SU-DHL-6 (cell line): ENCODE measurements at regions not wholly inside any gene's neighbourhood (a gene's known extent, or its start where the extent isn't known, plus 50 kb on each side); places are given as distances from the start of the nearest gene placed in this dataset.

ENCODE experiments used
- H2AFZ ChIP-seq: fragments of 200-600 bp; sonication (generic); 2 replicates; pipeline ENCODE4 v1.6.1; 2014; ENCODE audit warnings: low read depth, mild to moderate bottlenecking, moderate library complexity, mixed read lengths, antibody characterized with exemption, low read length; ENCODE audit not compliant: severe bottlenecking
- H3F3A ChIP-seq: fragments of 200-600 bp; shearing (Covaris generic); 2 replicates; pipeline ENCODE4 v1.6.0; 2016; ENCODE audit warnings: antibody characterized with exemption, mild to moderate bottlenecking; ENCODE audit not compliant: insufficient read depth
- H3K27ac ChIP-seq: fragments of 200-600 bp; sonication (generic); 2 replicates; pipeline ENCODE4 v1.5.1; 2016; ENCODE audit warnings: low read depth, mild to moderate bottlenecking, low read length, moderate library complexity, mixed read lengths
- H3K27me3 ChIP-seq: fragments of 200-600 bp; sonication (generic), shearing (Covaris generic); 2 replicates; pipeline ENCODE4 v1.6.0; 2014; ENCODE audit warnings: mild to moderate bottlenecking, low read length
- H3K36me3 ChIP-seq: fragments of 200-600 bp; sonication (generic); 2 replicates; pipeline ENCODE4 v1.6.1; 2014; ENCODE audit warnings: mild to moderate bottlenecking, low read length, mixed read lengths
- H3K4me2 ChIP-seq: fragments of 300-600, 200-600 bp; shearing (Covaris generic), sonication (generic); 2 replicates; pipeline ENCODE4 v1.6.0; 2014; ENCODE audit warnings: low read length, low read depth, mild to moderate bottlenecking; ENCODE audit not compliant: poor library complexity, severe bottlenecking
- H3K4me3 ChIP-seq: fragments of 200-600 bp; sonication (generic); 2 replicates; pipeline ENCODE4 v1.5.1; 2014; ENCODE audit warnings: antibody characterized with exemption, low read length, mild to moderate bottlenecking, mixed read lengths; ENCODE audit not compliant: insufficient read depth, poor library complexity, severe bottlenecking
- H3K79me2 ChIP-seq: fragments of 200-600 bp; sonication (generic); 2 replicates; pipeline ENCODE4 v1.6.1; 2014; ENCODE audit warnings: mild to moderate bottlenecking, low read length, moderate library complexity; ENCODE audit not compliant: insufficient read depth
- H3K9ac ChIP-seq: fragments of 200-600 bp; sonication (generic); 2 replicates; pipeline ENCODE4 v1.7.0; 2014; ENCODE audit warnings: mild to moderate bottlenecking, low read length
- H3K9me2 ChIP-seq: fragments of 200-600 bp; sonication (generic); replicated peaks from 2 replicates; pipeline ENCODE4 v1.6.1; 2014; ENCODE audit warnings: low read length; ENCODE audit not compliant: insufficient read depth
- H3K9me3 ChIP-seq: fragments of 200-600 bp; sonication (generic); 2 replicates; pipeline ENCODE4 v1.6.1; 2014; ENCODE audit warnings: low read length, mixed read lengths; ENCODE audit not compliant: insufficient read depth
- H4K20me1 ChIP-seq: fragments of 200-600 bp; sonication (generic); 2 replicates; pipeline ENCODE4 v1.6.1; 2014; ENCODE audit warnings: low read depth, mild to moderate bottlenecking, antibody characterized with exemption, low read length, moderate library complexity, mixed read lengths
- CTCF ChIP-seq: fragments of 200-600 bp; sonication (generic); IDR thresholded peaks from one replicate; pipeline ENCODE4 v1.5.1; 2017; ENCODE audit warnings: antibody characterized with exemption, mild to moderate bottlenecking, low read length, moderate library complexity; ENCODE audit not compliant: insufficient read depth, poor library complexity, severe bottlenecking
- EZH2phosphoT487 ChIP-seq: fragments of 200-600 bp; sonication (generic), shearing (Covaris generic); conservative IDR thresholded peaks from 2 replicates; pipeline ENCODE4 v1.6.1; 2018; ENCODE audit warnings: mild to moderate bottlenecking, antibody characterized with exemption, low read length, moderate library complexity, mixed read lengths

GRCh38 chr18:4842751-4843150, 354.3 kb downstream of the AKAIN1 start:
- H3K27me3 ChIP-seq = no peaks in the 10 kb centered on the region
- H4K20me1 ChIP-seq = no peaks in the 10 kb centered on the region
- no peak overlapping the region for H2AFZ ChIP-seq
- no peak overlapping the region for H3K9ac ChIP-seq
- no peaks in the 10 kb centered on the region for H3K9me2 ChIP-seq
- H3K36me3 ChIP-seq = no peaks in the 10 kb centered on the region
- H3K9me3 ChIP-seq = no peaks in the 10 kb centered on the region
- H3K4me3 ChIP-seq = no peak overlapping the region
- H3K27ac ChIP-seq = no peak overlapping the region
- H3F3A ChIP-seq = no peaks in the 10 kb centered on the region
- H3K4me2 ChIP-seq = no peak overlapping the region
- TF ChIP-seq CTCF (no peak), EZH2phosphoT487 (no peak)
- H3K79me2 ChIP-seq = no peaks in the 10 kb centered on the region

- Histone ChIP-seq H3K79me2 (no peaks in the 10 kb centered on the region), H3K4me3 (no peak overlapping the region)
- TF ChIP-seq EZH2phosphoT487 (no peak), CTCF (no peak)
Observed at GRCh38 chr18:4842287-4842686, 354.8 kb downstream of the AKAIN1 start.

GRCh38 chr18:4839639-4840038, 357.4 kb downstream of the AKAIN1 start:
- Histone ChIP-seq H3K27ac (no peak overlapping the region), H3K4me3 (no peak overlapping the region), H3K27me3 (no peaks in the 10 kb centered on the region), H3K9me3 (no peaks in the 10 kb centered on the region), H2AFZ (no peak overlapping the region), H3K9me2 (no peaks in the 10 kb centered on the region), H3K9ac (no peak overlapping the region), H3K4me2 (no peak overlapping the region), H4K20me1 (no peaks in the 10 kb centered on the region), H3F3A (no peaks in the 10 kb centered on the region), H3K36me3 (no peaks in the 10 kb centered on the region), H3K79me2 (no peaks in the 10 kb centered on the region)
- no peak for TF ChIP-seq EZH2phosphoT487
- no peak for TF ChIP-seq CTCF

More at GRCh38 chr18:4842287-4842686, 354.8 kb downstream of the AKAIN1 start:
- H3K9ac ChIP-seq = no peak overlapping the region
- no peak overlapping the region for H3K4me2 ChIP-seq
- no peak overlapping the region for H3K27ac ChIP-seq
- H3K9me3 ChIP-seq = no peaks in the 10 kb centered on the region
- no peaks in the 10 kb centered on the region for H3K36me3 ChIP-seq
- H4K20me1 ChIP-seq = no peaks in the 10 kb centered on the region
- H2AFZ ChIP-seq = no peak overlapping the region
- no peaks in the 10 kb centered on the region for H3F3A ChIP-seq
- no peaks in the 10 kb centered on the region for H3K27me3 ChIP-seq
- H3K9me2 ChIP-seq = no peaks in the 10 kb centered on the region

GRCh38 chr18:4836141-4836540, 360.9 kb downstream of the AKAIN1 start:
- Histone ChIP-seq H3K27me3 (no peaks in the 10 kb centered on the region), H3K27ac (no peak overlapping the region), H4K20me1 (no peaks in the 10 kb centered on the region), H3K4me3 (no peak overlapping the region), H3K4me2 (no peak overlapping the region), H3K9me2 (no peaks in the 10 kb centered on the region), H3K9ac (no peak overlapping the region), H3K79me2 (no peaks in the 10 kb centered on the region), H3K9me3 (no peaks in the 10 kb centered on the region), H2AFZ (no peak overlapping the region), H3F3A (no peaks in the 10 kb centered on the region), H3K36me3 (no peaks in the 10 kb centered on the region)
- TF ChIP-seq EZH2phosphoT487 (no peak), CTCF (no peak)
